GM19452 (cell line): ENCODE measurements at regions not wholly inside any gene's neighbourhood (a gene's known extent, or its start where the extent isn't known, plus 50 kb on each side); places are given as distances from the start of the nearest gene placed in this dataset.
"Not testable (repeated sequence)": the region's sequence is repeated elsewhere in the genome, so short reads cannot be mapped to it uniquely, and the experiment has no call there.

ENCODE experiments used
- ATAC-seq: cut with Tn5 transposase; IDR thresholded peaks from one replicate; pipeline ENCODE4 v1.9.1; 2021; ENCODE audit not compliant: unreplicated experiment

GRCh38 chr5:23103566-23103965, 250.4 kb upstream of the CDH12 start:
- ATAC-seq: no peak

GRCh38 chr5:23095418-23095817, 242.3 kb upstream of the CDH12 start:
- ATAC-seq: not testable (repeated sequence)

GRCh38 chr5:23089286-23089685, 236.1 kb upstream of the CDH12 start:
- ATAC-seq: no peak

GRCh38 chr5:23084815-23085214, 231.7 kb upstream of the CDH12 start:
- ATAC-seq: no peak

- no peak for ATAC-seq
Measured at GRCh38 chr5:23072179-23072578, 219.0 kb upstream of the CDH12 start.

GRCh38 chr5:23071682-23072081, 218.5 kb upstream of the CDH12 start:
- no peak for ATAC-seq

- ATAC-seq: no peak
Measured at GRCh38 chr5:23064710-23065109, 211.6 kb upstream of the CDH12 start.

GRCh38 chr5:23053846-23054245, 200.7 kb upstream of the CDH12 start:
- ATAC-seq: no peak

GRCh38 chr5:23042226-23042625, 189.1 kb upstream of the CDH12 start:
- no peak for ATAC-seq

GRCh38 chr5:23035555-23036090, 182.5 kb upstream of the CDH12 start:
- no peak for ATAC-seq

- no peak for ATAC-seq
Measured at GRCh38 chr5:23033864-23034263, 180.7 kb upstream of the CDH12 start.

GRCh38 chr5:23029290-23029689, 176.1 kb upstream of the CDH12 start:
- ATAC-seq: no peak

- no peak for ATAC-seq
Measured at GRCh38 chr5:23028445-23029021, 175.4 kb upstream of the CDH12 start.

- ATAC-seq: no peak
Measured at GRCh38 chr5:23027830-23028229, 174.7 kb upstream of the CDH12 start.

- ATAC-seq: no peak
Measured at GRCh38 chr5:23027331-23027730, 174.2 kb upstream of the CDH12 start.

GRCh38 chr5:23026252-23027170, 173.4 kb upstream of the CDH12 start:
- ATAC-seq: no peak

- no peak for ATAC-seq
Measured at GRCh38 chr5:23025629-23026233, 172.6 kb upstream of the CDH12 start.

- no peak for ATAC-seq
Measured at GRCh38 chr5:23024470-23024869, 171.3 kb upstream of the CDH12 start.

GRCh38 chr5:23014825-23015224, 161.7 kb upstream of the CDH12 start:
- ATAC-seq: no peak

GRCh38 chr5:23014266-23014665, 161.1 kb upstream of the CDH12 start:
- no peak for ATAC-seq

GRCh38 chr5:23013395-23013998, 160.4 kb upstream of the CDH12 start:
- no peak for ATAC-seq
